ENCODE measurements at regions not wholly inside any gene's neighbourhood (a gene's known extent, or its start where the extent isn't known, plus 50 kb on each side); places are given as distances from the start of the nearest gene placed in this dataset.
A peak's percentile ranks its signal among the peaks of the same experiment; 100 is the strongest.

GRCh38 chr15:24848050-24848449 lies 106.7 kb upstream of the SNRPN start:
- peak overlapping the region; percentile 41 for H3K4me2 ChIP-seq (ENCODE audit: low read depth, low read length)
- in situ Hi-C loops (cut with MboI; ENCODE audit: low sequenced_read_pairs), result no loop called here
- no peaks in the 10 kb centered on the region for H3K9me1 ChIP-seq (ENCODE audit: insufficient read depth, low read length)
- no peaks in the 10 kb centered on the region for H3K27me3 ChIP-seq (ENCODE audit: control insufficient read depth, insufficient read depth, low read length)
- dilution Hi-C loops (cut with HindIII; ENCODE audit: low sequenced_read_pairs, unreplicated experiment), result no loop called here
- TF ChIP-seq ELK1 (IDR thresholded peaks at IDR 0.05; ENCODE audit: borderline replicate concordance, low read depth, low read length) (no peak), NFE2L2 (IDR thresholded peaks at IDR 0.05; ENCODE audit: low read depth, low read length) (no peak), RCOR1 (IDR thresholded peaks at IDR 0.05; ENCODE audit: insufficient replicate concordance, low read length) (no peak), MXI1 (IDR thresholded peaks at IDR 0.05; ENCODE audit: borderline replicate concordance, low read depth, low read length) (no peak), SMC3 (IDR thresholded peaks at IDR 0.05; ENCODE audit: low read depth, low read length) (no peak), RFX5 (IDR thresholded peaks at IDR 0.05; ENCODE audit: low read depth, low read length) (no peak), BHLHE40 (IDR thresholded peaks at IDR 0.05; ENCODE audit: low read depth, low read length) (no peak), MAFK (IDR thresholded peaks at IDR 0.05; ENCODE audit: low read depth, low read length) (no peak), RAD21 (IDR thresholded peaks at IDR 0.05; ENCODE audit: low read length) (no peak), CEBPB (IDR thresholded peaks at IDR 0.05; ENCODE audit: low read depth, low read length) (no peak), MAZ (IDR thresholded peaks at IDR 0.05; ENCODE audit: borderline replicate concordance, low read depth, low read length) (no peak)
- peaks cover 6% of the 10 kb centered on the region; the same call in 1 of the 2 replicates for H3K9me3 ChIP-seq (ENCODE audit: control insufficient read depth, insufficient read depth, low read length)
- no peak overlapping the region for H2BK5ac ChIP-seq (ENCODE audit: low read depth, low read length, poor library complexity, severe bottlenecking)
- ChIA-PET POLR2A (ENCODE audit: unreplicated experiment) (no interaction called here), CTCF (no interaction called here)
- no peak overlapping the region for H2BK120ac ChIP-seq (ENCODE audit: low read depth, low read length)
- 48% methylated on average over 8 of the region's 39 CpGs; no CpG with 5 or more reads in 1 of the 2 experiments for WGBS, 2 experiments (ENCODE audit: extremely low coverage in 2 of 2, insufficient read length in 1 of 2)
- intact Hi-C loops (cut with micrococcal nuclease), result loop anchor here (10.0 kb wide), 1 partner anchor 1203 kb away; the partner anchor contains the start of gene MAGEL2
- no peak overlapping the region for H3K18ac ChIP-seq (ENCODE audit: low read depth, low read length)
- H2BK20ac ChIP-seq (ENCODE audit: low read depth, low read length), result no peak overlapping the region
- peak overlapping the region; percentile 58; the same call in 1 of the 2 replicates for H3K27ac ChIP-seq (ENCODE audit: insufficient read depth, low read length)
- H3K36me3 ChIP-seq (ENCODE audit: control insufficient read depth, insufficient read depth, low read length), result no peaks in the 10 kb centered on the region
- H3K4me3 ChIP-seq (ENCODE audit: insufficient read depth, low read depth, low read length), result peak overlapping the region; percentile 62
- peak overlapping the region; percentile 85 for H2AFZ ChIP-seq (replicated peaks; ENCODE audit: low read length, poor library complexity)
- peak overlapping the region; percentile 52; the same call in 1 of the 2 replicates for H4K5ac ChIP-seq (ENCODE audit: low read depth, low read length)
- peak overlapping the region; percentile 41; the same call in 1 of the 2 replicates for H3K9ac ChIP-seq (ENCODE audit: low read depth, low read length)
- ATAC-seq (ENCODE audit: low read depth) (peak; percentile 66), DNase-seq (peak; percentile 57)
- H2AK5ac ChIP-seq (ENCODE audit: low read depth, low read length), result no peak overlapping the region
- H2BK15ac ChIP-seq (ENCODE audit: low read depth, low read length), result no peak overlapping the region
- H3K23ac ChIP-seq (ENCODE audit: low read depth, low read length), result no peak overlapping the region
- H3K79me1 ChIP-seq (ENCODE audit: low read depth in 1 of 2, low read length in 2 of 2), result no peaks in the 10 kb centered on the region
- no peaks in the 10 kb centered on the region for H3K4me1 ChIP-seq (ENCODE audit: control insufficient read depth, insufficient read depth, low read length)
- no peak overlapping the region for H3K56ac ChIP-seq (ENCODE audit: extremely low read depth, insufficient read depth, low read length)
- 0 out of 2 replicates have a peak overlapping the region, but pooled peaks have one; percentile 37 for H3K14ac ChIP-seq (replicated peaks; ENCODE audit: low read depth, low read length)
- no peaks in the 10 kb centered on the region for H4K20me1 ChIP-seq (ENCODE audit: insufficient read depth, low read length)
- no TSS peak for BruUV-seq (replicated peaks)
- peak overlapping the region; percentile 83 to 90 for H4K8ac ChIP-seq (ENCODE audit: low read depth in 2 of 2, low read length in 2 of 2)
- H2AK9ac ChIP-seq (replicated peaks; ENCODE audit: low read depth, low read length, poor library complexity), result no peak overlapping the region
- 0 out of 2 replicates have a peak overlapping the region, but pooled peaks have one; percentile 21 for H4K91ac ChIP-seq (ENCODE audit: insufficient read depth, low read depth, low read length)
- H3K4ac ChIP-seq (ENCODE audit: low read depth, low read length), result peak overlapping the region; percentile 35; the same call in 1 of the 2 replicates

Data from IMR-90 (cell line).